ENCODE measurements at regions not wholly inside any gene's neighbourhood (a gene's known extent, or its start where the extent isn't known, plus 50 kb on each side); places are given as distances from the start of the nearest gene placed in this dataset.

- DNase-seq: no peak
Measured at GRCh38 chrX:107502316-107502715, 52.9 kb downstream of the FRMPD3 start.

- no peak for DNase-seq
Measured at GRCh38 chrX:107504006-107504405, 54.6 kb downstream of the FRMPD3 start.

GRCh38 chrX:107505223-107505622, 55.8 kb downstream of the FRMPD3 start:
- no peak for DNase-seq

DNA sequence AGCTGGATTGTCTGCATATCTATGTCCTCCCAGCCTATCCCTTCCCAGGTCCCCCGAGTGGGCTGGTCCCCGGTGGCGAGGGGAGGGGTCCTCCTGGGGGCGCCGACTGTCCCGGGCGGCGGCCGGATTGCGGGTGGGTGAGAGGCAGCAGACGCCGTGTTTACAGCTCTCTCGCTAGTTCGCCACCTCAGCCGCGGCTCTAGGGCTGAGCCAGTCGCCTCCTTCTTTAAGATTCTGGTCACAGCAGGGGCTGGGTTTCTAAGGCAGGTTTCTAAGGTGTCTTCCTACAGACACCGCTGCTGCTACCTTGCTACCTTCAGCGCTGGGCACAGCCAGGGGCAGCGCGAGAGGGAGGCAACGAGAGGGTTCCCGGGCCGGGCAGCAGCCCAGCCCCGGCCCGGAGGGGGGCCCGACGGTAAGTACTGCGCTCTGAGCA, 57.2 kb downstream of the FRMPD3 start:
- no peak for DNase-seq

GRCh38 chrX:107507093-107507743, 57.8 kb downstream of the FRMPD3 start:
- no peak for DNase-seq

DNA sequence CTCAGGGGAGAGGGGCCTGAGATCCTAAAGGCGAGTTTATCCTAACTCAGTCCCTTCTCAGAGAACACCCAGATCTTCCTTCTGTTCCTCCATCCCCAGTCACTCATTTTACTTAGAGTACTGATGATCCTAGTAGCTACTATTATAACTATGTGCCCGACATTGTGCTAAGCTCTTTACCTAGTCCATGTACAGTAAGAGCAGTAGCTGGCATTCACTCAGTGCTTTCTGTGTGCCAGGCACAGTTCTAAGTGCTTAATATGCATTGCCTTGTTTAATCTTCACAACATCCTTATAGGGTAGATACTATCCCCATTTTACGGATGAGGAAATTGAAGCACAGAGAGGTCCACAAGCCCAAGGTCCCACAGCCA, 58.3 kb downstream of the FRMPD3 start:
- no peak for DNase-seq

DNA sequence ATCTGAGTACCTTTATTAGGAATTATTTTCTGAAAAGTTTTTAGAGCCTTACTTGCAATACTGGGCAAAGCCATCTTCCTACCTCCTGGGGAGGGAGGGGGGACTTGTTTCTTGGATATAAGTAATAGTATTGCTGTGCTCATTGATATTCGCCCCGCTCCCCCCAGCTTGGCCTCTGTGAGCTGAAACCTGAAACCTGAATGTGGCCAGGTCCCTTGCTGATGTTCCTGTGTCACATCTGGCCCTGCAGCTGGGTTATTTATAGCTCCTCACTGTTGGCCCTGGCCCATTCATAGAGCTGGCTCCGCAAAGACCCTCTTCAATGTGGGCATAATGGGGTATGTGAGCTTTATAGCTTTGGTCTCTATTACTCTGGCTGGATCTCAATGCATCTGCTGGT, 59.5 kb downstream of the FRMPD3 start:
- DNase-seq: no peak

GRCh38 chrX:107514944-107515343, 65.5 kb downstream of the FRMPD3 start:
- DNase-seq: no peak

- no peak for DNase-seq
Measured at GRCh38 chrX:107521877-107522586, 72.6 kb downstream of the FRMPD3 start.

DNA sequence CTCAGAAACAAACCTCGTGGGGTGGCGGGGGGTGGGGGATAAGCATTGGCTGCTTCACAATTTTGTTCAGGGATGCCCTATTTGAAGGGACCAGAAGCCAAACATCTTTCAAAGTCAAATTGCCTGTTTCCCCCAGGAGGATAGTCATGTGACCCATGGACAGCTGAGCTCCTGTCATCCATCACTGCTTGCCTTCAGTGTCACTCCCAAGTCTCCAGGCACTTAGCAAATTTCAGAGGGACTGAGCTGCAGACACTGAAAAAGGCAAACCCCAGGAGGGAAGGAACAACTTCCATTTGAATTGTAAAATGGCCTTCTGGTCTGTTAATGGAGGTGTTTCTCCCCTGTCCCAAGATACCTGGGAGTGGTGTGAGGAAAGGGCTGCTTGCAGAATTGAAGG, 73.4 kb downstream of the FRMPD3 start:
- DNase-seq: no peak

DNA sequence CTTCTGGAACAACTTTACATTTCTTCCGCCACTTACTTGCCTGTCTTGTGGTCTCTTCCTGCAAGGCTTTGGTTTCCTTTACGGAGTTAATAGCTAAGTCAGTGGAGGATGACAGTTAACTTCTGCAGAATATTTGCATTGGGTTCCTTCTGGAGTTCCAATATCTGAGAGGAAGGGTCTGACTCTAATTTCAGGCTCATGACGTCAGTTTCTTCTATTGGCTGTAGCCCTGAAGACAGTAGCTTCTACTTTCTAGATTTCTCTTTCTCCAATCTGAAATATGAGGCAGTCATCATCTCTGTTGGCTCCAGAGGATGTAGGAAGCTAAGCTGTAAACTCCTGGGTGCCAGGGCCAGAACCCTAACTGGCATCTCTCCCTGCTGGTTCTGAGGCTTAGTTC, 76.7 kb downstream of the FRMPD3 start:
- DNase-seq: no peak

DNA sequence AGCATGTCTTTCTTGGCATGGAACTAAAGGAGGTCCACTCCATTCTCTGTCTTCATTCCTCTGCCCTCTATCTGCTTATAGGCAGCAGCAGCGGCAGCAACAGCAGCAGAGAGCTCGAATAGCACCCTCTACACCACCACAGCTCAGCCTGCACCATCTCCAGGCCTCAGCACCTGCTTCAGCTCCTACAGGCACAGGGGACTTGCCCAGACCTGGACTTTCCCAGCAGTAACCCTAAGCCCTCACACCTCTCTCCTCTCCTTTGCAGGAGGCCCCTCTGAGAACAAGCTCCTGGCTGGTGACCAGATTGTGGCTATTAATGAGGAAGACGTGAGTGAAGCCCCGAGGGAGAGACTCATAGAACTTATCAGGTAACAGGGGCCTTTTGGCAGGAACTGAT, 80.7 kb downstream of the FRMPD3 start:
- no peak for DNase-seq

- DNase-seq: peak; percentile 49
Measured at GRCh38 chrX:107537815-107538214, 88.4 kb downstream of the FRMPD3 start.

GRCh38 chrX:107541244-107541643, 87.1 kb upstream of the PRPS1 start:
- no peak for DNase-seq

DNA sequence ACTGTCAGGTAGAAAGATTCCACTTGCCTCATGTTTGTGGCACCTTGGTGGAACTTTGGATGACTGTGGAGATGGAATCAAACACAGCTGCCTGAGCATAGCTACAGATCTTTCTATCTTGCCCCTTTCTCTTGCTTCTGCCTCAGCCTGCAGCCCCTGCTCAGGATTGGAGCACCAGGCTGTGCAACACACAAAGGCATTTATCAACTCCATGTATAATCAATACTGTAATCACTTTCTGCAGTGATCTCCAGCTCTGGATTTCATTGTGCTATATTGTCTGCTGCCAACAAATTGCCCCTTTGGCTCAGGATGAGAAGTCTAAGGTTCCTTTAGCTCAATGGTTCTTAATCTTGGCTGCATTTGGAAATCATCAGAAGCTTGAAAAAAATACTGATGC, 86.3 kb upstream of the PRPS1 start:
- no peak for DNase-seq

DNA sequence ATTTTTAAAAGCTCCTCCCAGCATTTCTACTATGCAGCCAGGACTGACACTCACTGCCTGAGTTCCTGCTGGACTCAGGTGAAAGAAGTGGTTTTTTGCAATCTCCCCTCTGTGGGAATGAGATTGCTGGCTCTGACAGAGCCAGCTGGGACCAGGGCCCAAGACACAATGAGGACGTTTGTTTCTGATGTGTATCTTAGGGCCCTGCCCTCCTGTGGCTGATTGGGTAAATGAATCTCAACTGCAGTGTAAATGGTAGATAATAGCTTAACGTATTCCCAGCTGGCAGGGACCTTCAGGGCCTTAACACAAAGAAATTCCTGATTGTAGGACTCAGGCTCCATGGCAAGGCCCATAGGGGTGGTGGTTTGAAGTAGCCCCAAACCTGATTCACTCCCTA, 85.8 kb upstream of the PRPS1 start:
- DNase-seq: no peak

DNA sequence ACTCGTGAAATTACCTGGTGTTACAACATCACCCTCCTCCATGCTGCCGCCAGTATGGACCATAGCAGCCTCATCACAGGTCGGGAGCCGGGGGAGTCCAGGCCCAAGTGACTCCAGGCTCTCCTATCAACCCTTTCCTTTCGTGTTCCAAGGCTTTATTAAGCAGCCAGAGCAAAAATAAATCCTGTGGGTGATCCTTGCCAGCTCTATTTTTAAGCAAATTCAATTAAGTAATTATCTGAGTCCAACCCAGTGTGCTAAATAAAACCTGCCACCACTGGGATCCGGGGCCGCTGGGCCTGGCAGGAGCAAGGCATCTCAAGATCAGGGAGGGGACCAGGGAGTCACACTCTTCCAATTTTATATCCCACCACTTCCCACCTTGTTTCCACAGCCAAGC, 80.7 kb upstream of the PRPS1 start:
- no peak for DNase-seq

DNA sequence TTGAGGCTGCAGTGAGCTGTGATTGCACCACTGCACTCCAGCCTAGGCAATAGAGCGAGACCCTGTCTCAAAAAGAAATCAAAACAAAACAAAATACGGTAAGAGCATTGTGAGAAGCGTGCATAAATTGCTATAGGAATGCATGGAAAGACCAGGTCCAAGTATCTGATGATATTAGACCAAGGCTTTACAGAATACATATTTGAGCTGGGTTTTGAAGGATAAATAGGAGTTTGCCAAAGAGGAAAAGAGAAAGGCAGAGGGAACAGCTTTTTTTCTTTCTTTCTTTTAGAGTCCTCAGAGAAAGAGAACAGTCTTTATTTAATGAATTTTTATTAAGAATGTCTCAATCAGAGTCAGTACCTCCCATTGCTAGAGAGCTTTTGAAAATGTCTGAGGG, 79.5 kb upstream of the PRPS1 start:
- DNase-seq: no peak

- DNase-seq: peak; percentile 39
Measured at GRCh38 chrX:107549504-107549903, 78.8 kb upstream of the PRPS1 start.

- no peak for DNase-seq
Measured at GRCh38 chrX:107551546-107551945, 76.8 kb upstream of the PRPS1 start.

DNA sequence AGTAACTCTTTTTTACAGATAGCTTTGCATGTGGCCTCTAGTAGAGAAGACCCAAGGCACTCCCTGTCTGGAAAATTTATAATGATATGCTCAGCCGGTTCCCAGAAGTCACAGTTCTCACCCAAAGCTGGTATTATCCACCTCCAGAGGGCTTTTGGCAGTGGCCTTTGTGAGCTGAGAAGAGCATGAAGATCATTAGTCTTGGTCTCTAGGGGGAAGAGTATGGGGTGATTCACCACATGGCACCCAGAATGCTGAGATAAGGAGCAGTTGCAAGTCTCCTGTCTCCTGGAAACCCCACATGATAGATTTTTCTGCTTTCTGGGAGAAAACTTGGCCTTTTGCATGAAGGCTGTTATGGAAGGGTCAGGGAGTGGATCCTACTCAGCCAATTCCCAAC, 75.4 kb upstream of the PRPS1 start:
- DNase-seq: no peak

DNA sequence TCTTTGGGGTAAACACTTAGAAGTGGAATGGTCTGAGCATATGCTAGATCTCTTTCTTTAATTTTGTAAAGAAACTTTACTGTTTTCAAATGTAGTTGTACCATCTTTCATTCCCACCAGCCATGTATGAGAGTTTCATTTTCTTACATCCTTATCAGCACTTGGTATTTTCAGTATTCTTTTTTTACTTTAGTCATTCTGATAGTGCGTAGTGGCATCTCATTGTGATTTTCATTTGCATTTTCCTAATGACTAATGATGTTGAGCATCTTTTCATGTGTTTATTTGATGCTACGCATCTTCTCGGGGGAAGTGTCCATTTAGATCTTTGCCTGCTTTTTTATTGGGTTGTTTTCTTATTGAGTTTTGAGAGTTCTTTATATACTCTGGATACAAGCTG, 71.3 kb upstream of the PRPS1 start:
- no peak for DNase-seq

DNA sequence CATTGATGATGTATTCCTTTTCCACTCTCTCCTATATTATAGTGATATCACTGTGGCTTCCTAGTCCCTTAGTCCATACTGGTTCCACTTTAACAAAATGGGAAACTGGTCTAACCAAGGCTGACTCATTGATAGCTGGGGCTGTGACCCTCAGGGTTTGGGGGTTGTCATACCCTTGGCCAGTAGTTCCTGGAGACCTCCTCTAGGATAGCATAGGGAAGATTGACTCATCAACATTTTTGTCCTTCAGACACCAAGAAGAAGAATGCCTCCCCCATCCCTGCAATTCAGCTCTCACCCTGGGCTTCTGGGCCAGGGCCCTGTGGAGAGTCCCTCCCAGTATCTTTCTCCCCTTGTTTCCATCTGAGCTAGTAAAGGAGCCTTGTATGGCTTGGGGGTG, 68.8 kb upstream of the PRPS1 start:
- no peak for DNase-seq

DNA sequence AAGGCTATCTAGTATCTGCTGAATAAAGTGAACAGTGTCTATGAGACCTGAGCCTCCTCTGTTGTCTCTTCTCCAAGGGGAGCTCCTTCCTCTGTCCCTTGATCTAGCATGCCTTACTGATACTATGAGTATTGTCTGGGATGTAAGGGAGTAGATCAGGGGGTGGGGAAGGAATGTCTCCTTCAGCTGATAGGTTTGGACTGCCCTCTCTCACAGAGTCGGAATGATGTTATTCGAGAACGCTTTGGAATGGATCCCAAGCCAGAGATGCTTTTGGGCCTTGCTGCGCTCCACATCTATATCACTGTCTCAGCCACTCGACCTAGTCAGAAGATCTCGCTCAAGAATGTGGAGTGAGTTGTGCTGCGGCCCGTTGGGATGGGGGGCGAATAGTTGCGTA, 68.3 kb upstream of the PRPS1 start:
- no peak for DNase-seq

DNA sequence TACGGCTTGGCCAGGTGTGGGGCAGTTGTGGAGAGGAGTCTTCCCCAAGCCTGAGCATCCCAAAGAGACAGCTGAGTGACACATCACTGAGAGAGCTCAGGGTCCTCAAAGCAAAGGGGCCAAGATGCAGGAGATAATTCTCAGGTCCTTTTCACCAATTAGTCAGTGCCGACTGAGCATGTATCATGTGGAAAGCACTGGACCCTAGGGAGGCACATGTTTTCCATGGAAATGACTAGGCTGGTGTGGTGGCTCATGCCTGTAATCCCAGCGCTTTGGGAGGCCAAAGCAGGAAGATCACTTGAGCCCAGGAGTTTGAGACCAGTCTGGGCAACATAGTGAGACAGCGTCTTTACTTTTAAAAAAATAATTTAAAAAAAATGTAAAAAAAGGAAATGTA, 67.3 kb upstream of the PRPS1 start:
- DNase-seq: no peak
